ENCODE measurements at regions not wholly inside any gene's neighbourhood (a gene's known extent, or its start where the extent isn't known, plus 50 kb on each side); places are given as distances from the start of the nearest gene placed in this dataset.

DNA sequence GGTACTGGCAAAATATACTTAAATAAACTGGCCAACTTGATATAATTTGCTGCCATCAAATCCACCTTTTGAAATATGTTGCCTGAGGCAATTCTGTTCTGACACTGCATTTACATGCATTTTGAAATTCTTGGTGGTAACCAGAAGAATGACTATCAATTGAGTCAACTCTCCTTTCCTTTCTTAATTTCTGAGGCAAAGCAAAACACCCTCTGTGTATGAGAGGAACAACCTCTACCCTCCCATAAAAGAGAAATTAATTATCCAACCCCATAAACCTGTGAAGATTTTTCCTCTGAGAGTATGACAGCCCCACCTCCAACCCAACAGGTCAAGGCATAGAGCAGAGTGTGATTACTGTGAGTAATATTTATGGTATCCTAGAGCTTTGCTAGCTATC lies 286.8 kb downstream of the NR2F1-AS1 start:
- Histone ChIP-seq H3K9me3 (ENCODE audit: control extremely low read depth in 1 of 3, control insufficient read depth in 2 of 3, insufficient read depth in 1 of 3, low read length in 2 of 3) (no peaks in the 10 kb centered on the region), H3K27me3 (replicated peaks in 1 of 4; ENCODE audit: control extremely low read depth in 1 of 4, control insufficient read depth in 3 of 4, insufficient read depth in 4 of 4, low read length in 3 of 4) (no peaks in the 10 kb centered on the region), H3K4me2 (replicated peaks; ENCODE audit: low read depth, low read length, poor library complexity, severe bottlenecking) (no peak overlapping the region), H3K27ac (ENCODE audit: low read length in 2 of 2) (no peak overlapping the region), H4K20me1 (ENCODE audit: control insufficient read depth, insufficient read depth, low read length, poor library complexity, severe bottlenecking) (no peaks in the 10 kb centered on the region), H2AFZ (ENCODE audit: insufficient read depth, low read depth, low read length, poor library complexity, severe bottlenecking) (no peak overlapping the region), H3K4me1 (ENCODE audit: control insufficient read depth in 2 of 2, insufficient read depth in 2 of 2, low read length in 2 of 2) (no peaks in the 10 kb centered on the region), H3K9ac (ENCODE audit: low read length) (no peak overlapping the region), H3K79me2 (ENCODE audit: control insufficient read depth, insufficient read depth, low read length) (no peaks in the 10 kb centered on the region), H3K36me3 (replicated peaks in 1 of 2; ENCODE audit: control extremely low read depth in 1 of 2, control insufficient read depth in 1 of 2, extremely low read depth in 1 of 2, insufficient read depth in 2 of 2, low read length in 1 of 2) (no peaks in the 10 kb centered on the region), H3K4me3 (ENCODE audit: control extremely low read depth in 1 of 5, extremely low read depth in 1 of 5, insufficient read depth in 1 of 5, low read depth in 2 of 5, low read length in 4 of 5) (no peak overlapping the region)
- Mint-ChIP-seq H3K9me3 (ENCODE audit: insufficient read depth) (no peaks in the 10 kb centered on the region), H3K4me1 (no peaks in the 10 kb centered on the region), H3K27me3 (no peaks in the 10 kb centered on the region), H3K4me3 (no peak overlapping the region), H3K27ac (no peak overlapping the region)
- no peak for TF ChIP-seq CTCF (IDR thresholded peaks at IDR 0.05)
- no peak for TF ChIP-seq EZH2 (IDR thresholded peaks at IDR 0.05; ENCODE audit: borderline replicate concordance, insufficient read depth, low read depth, low read length, poor library complexity, severe bottlenecking)
- intact Hi-C loops (cut with micrococcal nuclease) = no loop called here
- ATAC-seq (ENCODE audit: low read depth) (no peak), DNase-seq (no peak)
- CTCF ChIA-PET = no interaction called here
- POLR2A ChIA-PET = no interaction called here

GRCh38 chr5:93289942-93290341 lies 291.1 kb downstream of the NR2F1-AS1 start:
- H3K4me3 ChIP-seq (ENCODE audit: control extremely low read depth in 1 of 5, extremely low read depth in 1 of 5, insufficient read depth in 1 of 5, low read depth in 2 of 5, low read length in 4 of 5) = no peak overlapping the region

More at GRCh38 chr5:93289942-93290341, 291.1 kb downstream of the NR2F1-AS1 start:
- no peak overlapping the region for H3K27ac ChIP-seq (ENCODE audit: low read length in 2 of 2)
- peaks cover 0 to 4% (median 0%) of the 10 kb centered on the region in 3 donors for H3K9me3 ChIP-seq (ENCODE audit: control extremely low read depth in 1 of 3, control insufficient read depth in 2 of 3, insufficient read depth in 1 of 3, low read length in 2 of 3)
- Mint-ChIP-seq H3K27me3 (no peaks in the 10 kb centered on the region), H3K4me3 (no peak overlapping the region), H3K9me3 (ENCODE audit: insufficient read depth) (peaks cover 7% of the 10 kb centered on the region), H3K4me1 (no peaks in the 10 kb centered on the region), H3K27ac (no peak overlapping the region)
- H4K20me1 ChIP-seq (ENCODE audit: control insufficient read depth, insufficient read depth, low read length, poor library complexity, severe bottlenecking) = no peaks in the 10 kb centered on the region
- intact Hi-C loops (cut with micrococcal nuclease) = no loop called here
- H3K4me2 ChIP-seq (replicated peaks; ENCODE audit: low read depth, low read length, poor library complexity, severe bottlenecking) = no peak overlapping the region
- no peak overlapping the region for H3K9ac ChIP-seq (ENCODE audit: low read length)
- no peaks in the 10 kb centered on the region for H3K36me3 ChIP-seq (replicated peaks in 1 of 2; ENCODE audit: control extremely low read depth in 1 of 2, control insufficient read depth in 1 of 2, extremely low read depth in 1 of 2, insufficient read depth in 2 of 2, low read length in 1 of 2)
- TF ChIP-seq CTCF (IDR thresholded peaks at IDR 0.05) (no peak), EZH2 (IDR thresholded peaks at IDR 0.05; ENCODE audit: borderline replicate concordance, insufficient read depth, low read depth, low read length, poor library complexity, severe bottlenecking) (no peak)
- CTCF ChIA-PET = no interaction called here
- no peaks in the 10 kb centered on the region for H3K79me2 ChIP-seq (ENCODE audit: control insufficient read depth, insufficient read depth, low read length)
- POLR2A ChIA-PET = no interaction called here
- no peak for DNase-seq
- H3K4me1 ChIP-seq (ENCODE audit: control insufficient read depth in 2 of 2, insufficient read depth in 2 of 2, low read length in 2 of 2) = no peaks in the 10 kb centered on the region
- no peaks in the 10 kb centered on the region for H3K27me3 ChIP-seq (replicated peaks in 1 of 4; ENCODE audit: control extremely low read depth in 1 of 4, control insufficient read depth in 3 of 4, insufficient read depth in 4 of 4, low read length in 3 of 4)
- ATAC-seq (ENCODE audit: low read depth) = no peak
- H2AFZ ChIP-seq (ENCODE audit: insufficient read depth, low read depth, low read length, poor library complexity, severe bottlenecking) = no peak overlapping the region
- no CpG with 5 or more reads among the region's 2 CpGs for WGBS (ENCODE audit: insufficient coverage)

Measured in B cell (primary cell).